GM12878 (cell line): ENCODE measurements at regions not wholly inside any gene's neighbourhood (a gene's known extent, or its start where the extent isn't known, plus 50 kb on each side); places are given as distances from the start of the nearest gene placed in this dataset.

Experiments
- ATAC-seq: fragments of 200-7000 bp; cut with Tn5 transposase; 3 replicates; pipeline ENCODE4 v1.9.1; 2020; ENCODE audit warnings: mild to moderate bottlenecking, moderate library complexity
- BruUV-seq: library from RNA; stranded (reverse); fragments of 400-500 nt; replicated peaks from 2 replicates; lab custom pipeline; 2021; lab: Mats Ljungman, UMichigan
- CTCF ChIA-PET: fragments of 300-600 bp; sonication (Branson Sonifier 250); formaldehyde crosslinking; extraction: SDS; loops from one replicate; lab custom pipeline; 2021; ENCODE audit warnings: inconsistent platforms; lab: Yijun Ruan, JAX
- POLR2A ChIA-PET: fragments of 350-600 bp; formaldehyde crosslinking; extraction: SDS; loops from one replicate; lab custom pipeline; 2021; ENCODE audit warnings: inconsistent platforms; lab: Charles Lee
- RAD21 ChIA-PET: fragments of 300-600 bp; sonication (Branson Sonifier 250); formaldehyde crosslinking; loops from one replicate; lab custom pipeline; 2023; ENCODE audit warnings: antibody characterized with exemption; ENCODE audit not compliant: unreplicated experiment; lab: Charles Lee
- SMC1A ChIA-PET: fragments of 300-600 bp; sonication (Branson Sonifier 250); formaldehyde crosslinking; loops from one replicate; lab custom pipeline; 2023; ENCODE audit not compliant: unreplicated experiment, uncharacterized antibody; lab: Charles Lee
- DNase-seq: peaks from one replicate; pipeline ENCODE4 v3.0.0-alpha.2; 2011; ENCODE audit warnings: low read depth, low spot score
- FAIRE-seq: peaks from 3 replicates; lab custom pipeline; 2011; peaks lifted over from hg19 to GRCh38; lab: Jason Lieb, UNC
- H2AFZ ChIP-seq: 2 replicates; pipeline ENCODE4 v1.6.0; 2011; ENCODE audit warnings: low read depth, low read length, control low read depth; ENCODE audit not compliant: control insufficient read depth
- H3K27ac ChIP-seq: 2 replicates; pipeline ENCODE4 v1.5.1; 2011; ENCODE audit warnings: control low read depth; ENCODE audit not compliant: control insufficient read depth, insufficient read depth
- H3K27me3 ChIP-seq, 2 experiments: replicated peaks in 1 of 2; 2 replicates each; pipeline versions ENCODE4 v1.6.0 to v1.6.1; 2011; ENCODE audit warnings: low read length in 1 of 2; ENCODE audit not compliant: control insufficient read depth in 2 of 2, insufficient read depth in 2 of 2
- H3K36me3 ChIP-seq, 2 experiments: 2 replicates each; pipeline ENCODE4 v1.5.1; 2011; ENCODE audit warnings: low read length in 1 of 2; ENCODE audit not compliant: control insufficient read depth in 2 of 2, insufficient read depth in 2 of 2
- H3K4me1 ChIP-seq: 2 replicates; pipeline ENCODE4 v1.6.1; 2011; ENCODE audit warnings: mild to moderate bottlenecking, low read length, moderate library complexity, mixed read lengths; ENCODE audit not compliant: control insufficient read depth, insufficient read depth
- H3K4me2 ChIP-seq: 2 replicates; pipeline ENCODE4 v1.6.0; 2011; ENCODE audit warnings: control low read depth; ENCODE audit not compliant: control insufficient read depth, insufficient read depth
- H3K4me3 ChIP-seq: fragments of 200-600 bp; sonication (generic); 2 replicates; pipeline ENCODE4 v1.5.1; 2016
- H3K79me2 ChIP-seq: 2 replicates; pipeline ENCODE4 v1.6.0; 2011; ENCODE audit warnings: low read length; ENCODE audit not compliant: control insufficient read depth, insufficient read depth
- H3K9ac ChIP-seq: 2 replicates; pipeline ENCODE4 v1.8.0; 2011; ENCODE audit warnings: low read length, control low read depth, mixed read lengths; ENCODE audit not compliant: control insufficient read depth, insufficient read depth
- H3K9me3 ChIP-seq: replicated peaks from 3 replicates; pipeline ENCODE4 v1.5.1; 2011; ENCODE audit warnings: mild to moderate bottlenecking, low read length; ENCODE audit not compliant: control insufficient read depth, insufficient read depth
- H4K20me1 ChIP-seq: 2 replicates; pipeline ENCODE4 v1.6.0; 2011; ENCODE audit not compliant: control insufficient read depth, insufficient read depth
- CBX5 ChIP-seq: sonication (generic); IDR thresholded peaks from 2 replicates; pipeline ENCODE4 v1.6.1; 2016; ENCODE audit warnings: low read depth, moderate library complexity, mild to moderate bottlenecking, inconsistent platforms
- DPF2 ChIP-seq: fragments of 450-650 bp; IDR thresholded peaks from 2 replicates; pipeline ENCODE4 v1.6.1; 2017; ENCODE audit warnings: mild to moderate bottlenecking
- EP300 ChIP-seq, 2 experiments: fragments of 150-350 bp in 1 of 2; IDR thresholded peaks; 2 replicates each; pipeline ENCODE4 v1.6.1; 2011 to 2012; ENCODE audit warnings: low read depth in 2 of 2, low read length in 2 of 2, borderline replicate concordance in 1 of 2, improper control_type of control experiment in 1 of 2, inconsistent platforms in 1 of 2; ENCODE audit not compliant: control insufficient read depth in 1 of 2
- FOXM1 ChIP-seq: IDR thresholded peaks from 2 replicates; pipeline ENCODE4 v1.6.1; 2012; ENCODE audit warnings: low read depth, mild to moderate bottlenecking, inconsistent platforms, low read length, moderate library complexity
- IRF4 ChIP-seq: IDR thresholded peaks from 2 replicates; pipeline ENCODE4 v1.6.1; 2011; ENCODE audit warnings: low read depth, low read length
- NFXL1 ChIP-seq: fragments of 450-650 bp; IDR thresholded peaks from 2 replicates; pipeline ENCODE4 v1.6.1; 2017; ENCODE audit warnings: antibody characterized with exemption, mild to moderate bottlenecking, borderline replicate concordance
- NRF1 ChIP-seq: conservative IDR thresholded peaks from 2 replicates; pipeline ENCODE4 v1.6.1; 2011; ENCODE audit warnings: mild to moderate bottlenecking, low read depth, low read length, improper control_type of control experiment
- PKNOX1 ChIP-seq: fragments of 450-650 bp; IDR thresholded peaks from 2 replicates; pipeline ENCODE4 v1.6.1; 2016; ENCODE audit warnings: mild to moderate bottlenecking
- RUNX3 ChIP-seq: IDR thresholded peaks from 2 replicates; pipeline ENCODE4 v1.6.1; 2012; ENCODE audit warnings: low read length, inconsistent platforms
- YBX1 ChIP-seq: fragments of 450-650 bp; IDR thresholded peaks from 2 replicates; pipeline ENCODE4 v1.6.1; 2016; ENCODE audit warnings: antibody characterized with exemption
- ZNF622 ChIP-seq: fragments of 450-650 bp; IDR thresholded peaks from 2 replicates; pipeline ENCODE4 v1.6.1; 2017; ENCODE audit warnings: mild to moderate bottlenecking, inconsistent platforms
- WGBS: methylation state at CpG from one replicate; pipeline ENCODE4 v1.1.6; 2016; ENCODE audit warnings: low lambda C conversion rate; ENCODE audit not compliant: insufficient replicate concordance, insufficient coverage; ENCODE audit errors: missing lambda C conversion rate; 5-methylcytosine and 5-hydroxymethylcytosine counted together
- in situ Hi-C: fragments of 300-500 bp; cut with MboI; formaldehyde crosslinking; loops from 9 replicates; pipeline ENCODE4 v1.14.3; 2018; ENCODE audit warnings: mixed read lengths
- intact Hi-C: fragments of 100-400 bp; cut with micrococcal nuclease; formaldehyde crosslinking; loops from one replicate; pipeline ENCODE4 v1.14.2; 2022; ENCODE audit not compliant: unreplicated experiment
- TF ChIP-seq, protein P1 (sequence below): IDR thresholded peaks from 2 replicates; pipeline ENCODE4 v1.6.1; 2011; ENCODE audit warnings: borderline replicate concordance, low read depth, mild to moderate bottlenecking, moderate library complexity, mixed read lengths, low read length; ENCODE audit not compliant: insufficient read depth; ENCODE audit errors: extremely low read length
- TF ChIP-seq, protein P2 (sequence below): IDR thresholded peaks from 2 replicates; pipeline ENCODE4 v1.6.1; 2012; ENCODE audit warnings: low read depth, low read length, improper control_type of control experiment

GRCh38 chr13:44762911-44763310 lies 186.8 kb upstream of the TSC22D1 start:
- TF ChIP-seq RUNX3 (no peak), NRF1 (no peak), CBX5 (no peak), FOXM1 (no peak), PKNOX1 (no peak), ZNF622 (no peak), IRF4 (no peak), NFXL1 (no peak), EP300 (IDR thresholded peaks at IDR 0.05; ENCODE audit: borderline replicate concordance in 1 of 2, control insufficient read depth in 1 of 2, low read depth in 2 of 2, low read length in 2 of 2) (no peak), YBX1 (no peak), DPF2 (no peak)
- TF ChIP-seq, protein P1, sequence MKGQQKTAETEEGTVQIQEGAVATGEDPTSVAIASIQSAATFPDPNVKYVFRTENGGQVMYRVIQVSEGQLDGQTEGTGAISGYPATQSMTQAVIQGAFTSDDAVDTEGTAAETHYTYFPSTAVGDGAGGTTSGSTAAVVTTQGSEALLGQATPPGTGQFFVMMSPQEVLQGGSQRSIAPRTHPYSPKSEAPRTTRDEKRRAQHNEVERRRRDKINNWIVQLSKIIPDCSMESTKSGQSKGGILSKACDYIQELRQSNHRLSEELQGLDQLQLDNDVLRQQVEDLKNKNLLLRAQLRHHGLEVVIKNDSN, result no peak
- TF ChIP-seq, protein P2, sequence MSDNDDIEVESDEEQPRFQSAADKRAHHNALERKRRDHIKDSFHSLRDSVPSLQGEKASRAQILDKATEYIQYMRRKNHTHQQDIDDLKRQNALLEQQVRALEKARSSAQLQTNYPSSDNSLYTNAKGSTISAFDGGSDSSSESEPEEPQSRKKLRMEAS, result no peak
- TF ChIP-seq, all 136 proteins: peak for 0
- H3K36me3 ChIP-seq, result no peaks in the 10 kb centered on the region
- H3K79me2 ChIP-seq, result no peaks in the 10 kb centered on the region
- CTCF ChIA-PET, result no interaction called here
- RAD21 ChIA-PET, result no interaction called here
- SMC1A ChIA-PET, result interaction anchor here (1.1 kb wide), 1 partner anchor 12 kb away, joined by 4 read pairs; no protein-coding TSS in a partner anchor
- H3K9ac ChIP-seq, result no peak overlapping the region
- POLR2A ChIA-PET, result no interaction called here
- no TSS peak for BruUV-seq
- no peak for DNase-seq
- no peak for FAIRE-seq
- no peaks in the 10 kb centered on the region for H4K20me1 ChIP-seq
- no peaks in the 10 kb centered on the region for H3K27me3 ChIP-seq
- no peaks in the 10 kb centered on the region for H3K9me3 ChIP-seq
- intact Hi-C loops, result no loop called here
- 29% methylated on average over 1 of the region's 1 CpG for WGBS
- no peak overlapping the region for H2AFZ ChIP-seq
- no peak overlapping the region for H3K4me2 ChIP-seq
- H3K27ac ChIP-seq, result no peak overlapping the region
- no peak for ATAC-seq
- in situ Hi-C loops, result no loop called here
- H3K4me3 ChIP-seq, result no peak overlapping the region
- H3K4me1 ChIP-seq, result peaks cover 10% of the 10 kb centered on the region
